ENCODE measurements at regions not wholly inside any gene's neighbourhood (a gene's known extent, or its start where the extent isn't known, plus 50 kb on each side); places are given as distances from the start of the nearest gene placed in this dataset.
"Not testable (repeated sequence)": the region's sequence is repeated elsewhere in the genome, so short reads cannot be mapped to it uniquely, and the experiment has no call there.

GRCh38 chr14:58966997-58967396, 221.5 kb upstream of the DAAM1 start:
- FAIRE-seq (no peak), DNase-seq (ENCODE audit: insufficient read length) (no peak)
- TF ChIP-seq POLR2AphosphoS5 (IDR thresholded peaks at IDR 0.05; ENCODE audit: low read depth, low read length) = no peak
- TF ChIP-seq POLR2A (IDR thresholded peaks at IDR 0.05; ENCODE audit: low read depth, low read length) = no peak
- TF ChIP-seq TAF1 (IDR thresholded peaks at IDR 0.05; ENCODE audit: borderline replicate concordance, low read depth, low read length) = no peak

- TF ChIP-seq TAF1 (IDR thresholded peaks at IDR 0.05; ENCODE audit: borderline replicate concordance, low read depth, low read length) (0 out of 2 replicates have a peak, but pooled peaks have one; percentile 35), POLR2A (IDR thresholded peaks at IDR 0.05; ENCODE audit: low read depth, low read length) (peak; percentile 66), POLR2AphosphoS5 (IDR thresholded peaks at IDR 0.05; ENCODE audit: low read depth, low read length) (no peak; the same call in none of the 2 replicates)
- FAIRE-seq (peak; percentile 89), DNase-seq (ENCODE audit: insufficient read length) (no peak)
Observed at GRCh38 chr14:58969951-58970751, 218.3 kb upstream of the DAAM1 start.

GRCh38 chr14:58972233-58973017, 216.0 kb upstream of the DAAM1 start:
- TF ChIP-seq POLR2AphosphoS5 (IDR thresholded peaks at IDR 0.05; ENCODE audit: low read depth, low read length) (no peak), POLR2A (IDR thresholded peaks at IDR 0.05; ENCODE audit: low read depth, low read length) (no peak)
- FAIRE-seq = no peak
- DNase-seq (ENCODE audit: insufficient read length) = no peak

- no peak for FAIRE-seq
- DNase-seq (ENCODE audit: insufficient read length) = no peak
- TF ChIP-seq TAF1 (IDR thresholded peaks at IDR 0.05; ENCODE audit: borderline replicate concordance, low read depth, low read length) = no peak
- TF ChIP-seq POLR2AphosphoS5 (IDR thresholded peaks at IDR 0.05; ENCODE audit: low read depth, low read length) = no peak
- TF ChIP-seq POLR2A (IDR thresholded peaks at IDR 0.05; ENCODE audit: low read depth, low read length) = no peak
Observed at GRCh38 chr14:58977366-58977765, 211.1 kb upstream of the DAAM1 start.

- FAIRE-seq (peak; percentile 36), DNase-seq (ENCODE audit: insufficient read length) (no peak)
- TF ChIP-seq POLR2AphosphoS5 (IDR thresholded peaks at IDR 0.05; ENCODE audit: low read depth, low read length) (no peak), TAF1 (IDR thresholded peaks at IDR 0.05; ENCODE audit: borderline replicate concordance, low read depth, low read length) (no peak), POLR2A (IDR thresholded peaks at IDR 0.05; ENCODE audit: low read depth, low read length) (no peak)
Observed at GRCh38 chr14:58978343-58978742, 210.1 kb upstream of the DAAM1 start.

GRCh38 chr14:58979325-58979724, 209.1 kb upstream of the DAAM1 start:
- TF ChIP-seq POLR2AphosphoS5 (IDR thresholded peaks at IDR 0.05; ENCODE audit: low read depth, low read length) = no peak
- DNase-seq (ENCODE audit: insufficient read length) (no peak), FAIRE-seq (no peak)

- DNase-seq (ENCODE audit: insufficient read length) (no peak), FAIRE-seq (no peak)
- no peak for TF ChIP-seq POLR2AphosphoS5 (IDR thresholded peaks at IDR 0.05; ENCODE audit: low read depth, low read length)
- TF ChIP-seq TAF1 (IDR thresholded peaks at IDR 0.05; ENCODE audit: borderline replicate concordance, low read depth, low read length) = no peak
Observed at GRCh38 chr14:58981840-58982239, 206.6 kb upstream of the DAAM1 start.

GRCh38 chr14:58985786-58986185, 202.7 kb upstream of the DAAM1 start:
- TF ChIP-seq TAF1 (IDR thresholded peaks at IDR 0.05; ENCODE audit: borderline replicate concordance, low read depth, low read length) (no peak), POLR2AphosphoS5 (IDR thresholded peaks at IDR 0.05; ENCODE audit: low read depth, low read length) (no peak), POLR2A (IDR thresholded peaks at IDR 0.05; ENCODE audit: low read depth, low read length) (no peak)
- no peak for DNase-seq (ENCODE audit: insufficient read length)
- no peak for FAIRE-seq

GRCh38 chr14:58987591-58987990, 200.9 kb upstream of the DAAM1 start:
- TF ChIP-seq TAF1 (IDR thresholded peaks at IDR 0.05; ENCODE audit: borderline replicate concordance, low read depth, low read length) (no peak), POLR2A (IDR thresholded peaks at IDR 0.05; ENCODE audit: low read depth, low read length) (no peak), POLR2AphosphoS5 (IDR thresholded peaks at IDR 0.05; ENCODE audit: low read depth, low read length) (no peak)
- DNase-seq (ENCODE audit: insufficient read length) (no peak), FAIRE-seq (no peak)

GRCh38 chr14:58992935-58993334, 195.5 kb upstream of the DAAM1 start:
- no peak for FAIRE-seq
- TF ChIP-seq TAF1 (IDR thresholded peaks at IDR 0.05; ENCODE audit: borderline replicate concordance, low read depth, low read length) = no peak
- no peak for TF ChIP-seq POLR2A (IDR thresholded peaks at IDR 0.05; ENCODE audit: low read depth, low read length)
- TF ChIP-seq POLR2AphosphoS5 (IDR thresholded peaks at IDR 0.05; ENCODE audit: low read depth, low read length) = no peak
- no peak for DNase-seq (ENCODE audit: insufficient read length)

- FAIRE-seq (no peak), DNase-seq (ENCODE audit: insufficient read length) (no peak)
- no peak for TF ChIP-seq POLR2AphosphoS5 (IDR thresholded peaks at IDR 0.05; ENCODE audit: low read depth, low read length)
- no peak for TF ChIP-seq POLR2A (IDR thresholded peaks at IDR 0.05; ENCODE audit: low read depth, low read length)
- TF ChIP-seq TAF1 (IDR thresholded peaks at IDR 0.05; ENCODE audit: borderline replicate concordance, low read depth, low read length) = no peak
Observed at GRCh38 chr14:58994130-58994529, 194.3 kb upstream of the DAAM1 start.

- TF ChIP-seq POLR2A (IDR thresholded peaks at IDR 0.05; ENCODE audit: low read depth, low read length) (no peak), TAF1 (IDR thresholded peaks at IDR 0.05; ENCODE audit: borderline replicate concordance, low read depth, low read length) (no peak), POLR2AphosphoS5 (IDR thresholded peaks at IDR 0.05; ENCODE audit: low read depth, low read length) (no peak)
- FAIRE-seq (no peak), DNase-seq (ENCODE audit: insufficient read length) (no peak)
Observed at GRCh38 chr14:59004012-59004411, 184.5 kb upstream of the DAAM1 start.

- DNase-seq (ENCODE audit: insufficient read length); FAIRE-seq: not testable (repeated sequence)
Observed at GRCh38 chr14:59006179-59006578, 182.3 kb upstream of the DAAM1 start.
